Loucy (cell line): ENCODE measurements at regions not wholly inside any gene's neighbourhood (a gene's known extent, or its start where the extent isn't known, plus 50 kb on each side); places are given as distances from the start of the nearest gene placed in this dataset.

Experiments
- H2AFZ ChIP-seq: fragments of 200-600 bp; sonication (generic); 2 replicates; pipeline ENCODE4 v1.6.0; 2016; ENCODE audit warnings: antibody characterized with exemption, mild to moderate bottlenecking, low read length, moderate library complexity
- H3F3A ChIP-seq: fragments of 200-600 bp; 2 replicates; pipeline ENCODE4 v1.6.0; 2016; ENCODE audit warnings: antibody characterized with exemption, low read depth, mild to moderate bottlenecking
- H3K27me3 ChIP-seq: fragments of 200-600 bp; sonication (generic); 2 replicates; pipeline ENCODE4 v1.6.1; 2014; ENCODE audit warnings: low read length, mild to moderate bottlenecking; ENCODE audit not compliant: insufficient read depth, poor library complexity, severe bottlenecking
- H3K36me3 ChIP-seq: fragments of 200-600 bp; sonication (generic); 2 replicates; pipeline ENCODE4 v1.6.1; 2016; ENCODE audit warnings: low read length; ENCODE audit not compliant: insufficient read depth
- H3K4me1 ChIP-seq: fragments of 200-600 bp; sonication (generic); 2 replicates; pipeline ENCODE4 v1.5.1; 2014; ENCODE audit warnings: low read length, mild to moderate bottlenecking; ENCODE audit not compliant: insufficient read depth, poor library complexity, severe bottlenecking
- H3K4me2 ChIP-seq: fragments of 200-600 bp; sonication (generic); 2 replicates; pipeline ENCODE4 v1.6.0; 2014; ENCODE audit warnings: antibody characterized with exemption, low read length, low read depth, mild to moderate bottlenecking; ENCODE audit not compliant: poor library complexity, severe bottlenecking
- H3K4me3 ChIP-seq: fragments of 200-600 bp; sonication (generic); 2 replicates; pipeline ENCODE4 v1.5.1; 2014; ENCODE audit warnings: low read length, mild to moderate bottlenecking, mixed read lengths; ENCODE audit not compliant: poor library complexity, severe bottlenecking
- H3K79me2 ChIP-seq: fragments of 200-600 bp; sonication (generic); 2 replicates; pipeline ENCODE4 v1.6.1; 2014; ENCODE audit warnings: low read length; ENCODE audit not compliant: insufficient read depth
- H3K9ac ChIP-seq: fragments of 200-600 bp; sonication (generic); 2 replicates; pipeline ENCODE4 v1.6.0; 2014; ENCODE audit warnings: mild to moderate bottlenecking, low read depth, low read length, moderate library complexity; ENCODE audit not compliant: poor library complexity, severe bottlenecking
- H3K9me2 ChIP-seq: fragments of 200-600 bp; sonication (generic); replicated peaks from 2 replicates; pipeline ENCODE4 v1.6.1; 2016; ENCODE audit warnings: low read depth, low read length, mixed read lengths
- H3K9me3 ChIP-seq: fragments of 200-600 bp; sonication (generic); 2 replicates; pipeline ENCODE4 v1.6.1; 2014; ENCODE audit warnings: mild to moderate bottlenecking, antibody characterized with exemption, low read length, low read depth; ENCODE audit not compliant: insufficient read depth
- H4K20me1 ChIP-seq: fragments of 200-600 bp; sonication (generic); 2 replicates; pipeline ENCODE4 v1.6.0; 2014; ENCODE audit warnings: antibody characterized with exemption, low read length, mild to moderate bottlenecking; ENCODE audit not compliant: insufficient read depth, poor library complexity, severe bottlenecking
- CTCF ChIP-seq: fragments of 200-600 bp; sonication (generic); conservative IDR thresholded peaks from 2 replicates; pipeline ENCODE4 v1.5.1; 2014; ENCODE audit warnings: mild to moderate bottlenecking, antibody characterized with exemption, low read length
- EZH2phosphoT487 ChIP-seq: fragments of 200-600 bp; IDR thresholded peaks from 2 replicates; pipeline ENCODE4 v1.6.1; 2018; ENCODE audit warnings: antibody characterized with exemption, mild to moderate bottlenecking, moderate library complexity, borderline replicate concordance

GRCh38 chr9:19946441-19947109 lies 157.7 kb upstream of the SLC24A2 start:
- no peaks in the 10 kb centered on the region for H3K79me2 ChIP-seq

GRCh38 chr9:19941874-19942273 lies 153.0 kb upstream of the SLC24A2 start:
- TF ChIP-seq CTCF (no peak), EZH2phosphoT487 (no peak)
- Histone ChIP-seq H4K20me1 (no peaks in the 10 kb centered on the region), H3K36me3 (no peaks in the 10 kb centered on the region), H3K9ac (no peak overlapping the region), H2AFZ (no peak overlapping the region), H3K9me2 (no peaks in the 10 kb centered on the region), H3K27me3 (no peaks in the 10 kb centered on the region), H3K9me3 (no peaks in the 10 kb centered on the region), H3F3A (no peaks in the 10 kb centered on the region), H3K79me2 (no peaks in the 10 kb centered on the region), H3K4me3 (no peak overlapping the region), H3K4me2 (no peak overlapping the region), H3K4me1 (no peaks in the 10 kb centered on the region)

More at GRCh38 chr9:19946441-19947109, 157.7 kb upstream of the SLC24A2 start:
- Histone ChIP-seq H3K4me3 (no peak overlapping the region), H3F3A (no peaks in the 10 kb centered on the region), H4K20me1 (no peaks in the 10 kb centered on the region), H3K4me1 (peaks cover 5% of the 10 kb centered on the region), H3K9ac (no peak overlapping the region), H3K27me3 (no peaks in the 10 kb centered on the region), H3K9me3 (no peaks in the 10 kb centered on the region), H3K9me2 (no peaks in the 10 kb centered on the region), H3K4me2 (no peak overlapping the region), H3K36me3 (no peaks in the 10 kb centered on the region), H2AFZ (no peak overlapping the region)
- TF ChIP-seq EZH2phosphoT487: no peak
- peak; percentile 69 for TF ChIP-seq CTCF

GRCh38 chr9:19940811-19941535 lies 152.1 kb upstream of the SLC24A2 start:
- H3K79me2 ChIP-seq: no peaks in the 10 kb centered on the region
- H3K36me3 ChIP-seq: no peaks in the 10 kb centered on the region
- H3K4me3 ChIP-seq: no peak overlapping the region
- no peak overlapping the region for H3K9ac ChIP-seq
- H2AFZ ChIP-seq: no peak overlapping the region
- H3F3A ChIP-seq: no peaks in the 10 kb centered on the region
- no peaks in the 10 kb centered on the region for H3K9me2 ChIP-seq
- H3K4me2 ChIP-seq: no peak overlapping the region
- no peaks in the 10 kb centered on the region for H3K4me1 ChIP-seq
- no peaks in the 10 kb centered on the region for H4K20me1 ChIP-seq
- no peaks in the 10 kb centered on the region for H3K27me3 ChIP-seq
- no peak for TF ChIP-seq CTCF
- no peaks in the 10 kb centered on the region for H3K9me3 ChIP-seq
